ENCODE measurements at regions not wholly inside any gene's neighbourhood (a gene's known extent, or its start where the extent isn't known, plus 50 kb on each side); places are given as distances from the start of the nearest gene placed in this dataset.

DNA sequence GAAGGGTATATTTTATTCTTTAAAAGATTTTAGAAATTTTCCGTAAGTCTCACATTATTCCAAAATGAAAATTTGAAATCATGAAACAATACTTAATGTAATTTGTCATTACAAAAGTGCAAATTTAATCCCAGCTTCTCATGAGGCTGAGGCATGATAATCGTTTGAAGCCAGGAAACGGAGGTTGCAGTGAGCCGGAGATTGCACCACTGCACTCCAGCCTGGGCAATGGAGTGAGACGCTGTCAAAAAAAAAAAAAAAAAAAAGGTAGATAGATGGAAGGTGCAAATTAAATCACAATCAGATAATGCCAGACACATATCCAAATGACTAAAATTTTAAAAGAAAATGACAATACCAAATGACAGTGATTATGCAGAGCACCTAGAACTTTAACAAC lies 644.2 kb downstream of the FAM181B start:
- Histone ChIP-seq H2AFZ (ENCODE audit: low read length) (no peak overlapping the region), H3K4me3 (ENCODE audit: low read depth, low read length, poor library complexity, severe bottlenecking) (no peak overlapping the region), H3K79me2 (ENCODE audit: insufficient read depth, low read depth, low read length) (no peaks in the 10 kb centered on the region), H4K20me1 (ENCODE audit: insufficient read depth, low read length) (no peaks in the 10 kb centered on the region), H3K9me3 (ENCODE audit: low read length) (no peaks in the 10 kb centered on the region), H3K4me1 (ENCODE audit: insufficient read depth, low read length, poor library complexity, severe bottlenecking) (no peaks in the 10 kb centered on the region), H3K27ac (ENCODE audit: low read depth, low read length, poor library complexity, severe bottlenecking) (no peak overlapping the region), H3K4me2 (ENCODE audit: low read length) (no peak overlapping the region), H3K36me3 (ENCODE audit: insufficient read depth, low read length) (no peaks in the 10 kb centered on the region), H3K9me2 (ENCODE audit: insufficient read depth, low read length) (no peaks in the 10 kb centered on the region)
- BruUV-seq (replicated peaks) = no TSS peak
- intact Hi-C loops (cut with micrococcal nuclease; ENCODE audit: unreplicated experiment) = no loop called here
- no peak for DNase-seq (ENCODE audit: low spot score)
- TF ChIP-seq EZH2phosphoT487 (IDR thresholded peaks at IDR 0.05; ENCODE audit: borderline replicate concordance, low read depth, low read length) = no peak
- TF ChIP-seq, protein P1, sequence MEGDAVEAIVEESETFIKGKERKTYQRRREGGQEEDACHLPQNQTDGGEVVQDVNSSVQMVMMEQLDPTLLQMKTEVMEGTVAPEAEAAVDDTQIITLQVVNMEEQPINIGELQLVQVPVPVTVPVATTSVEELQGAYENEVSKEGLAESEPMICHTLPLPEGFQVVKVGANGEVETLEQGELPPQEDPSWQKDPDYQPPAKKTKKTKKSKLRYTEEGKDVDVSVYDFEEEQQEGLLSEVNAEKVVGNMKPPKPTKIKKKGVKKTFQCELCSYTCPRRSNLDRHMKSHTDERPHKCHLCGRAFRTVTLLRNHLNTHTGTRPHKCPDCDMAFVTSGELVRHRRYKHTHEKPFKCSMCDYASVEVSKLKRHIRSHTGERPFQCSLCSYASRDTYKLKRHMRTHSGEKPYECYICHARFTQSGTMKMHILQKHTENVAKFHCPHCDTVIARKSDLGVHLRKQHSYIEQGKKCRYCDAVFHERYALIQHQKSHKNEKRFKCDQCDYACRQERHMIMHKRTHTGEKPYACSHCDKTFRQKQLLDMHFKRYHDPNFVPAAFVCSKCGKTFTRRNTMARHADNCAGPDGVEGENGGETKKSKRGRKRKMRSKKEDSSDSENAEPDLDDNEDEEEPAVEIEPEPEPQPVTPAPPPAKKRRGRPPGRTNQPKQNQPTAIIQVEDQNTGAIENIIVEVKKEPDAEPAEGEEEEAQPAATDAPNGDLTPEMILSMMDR (conservative IDR thresholded peaks at IDR 0.05; ENCODE audit: low read length) = no peak
- ChIA-PET CTCF (ENCODE audit: unreplicated experiment) (interaction anchor here (0.6 kb wide), 1 partner anchor 1789 kb away, joined by 3 read pairs; no protein-coding TSS in a partner anchor), POLR2A (no interaction called here)

DNA sequence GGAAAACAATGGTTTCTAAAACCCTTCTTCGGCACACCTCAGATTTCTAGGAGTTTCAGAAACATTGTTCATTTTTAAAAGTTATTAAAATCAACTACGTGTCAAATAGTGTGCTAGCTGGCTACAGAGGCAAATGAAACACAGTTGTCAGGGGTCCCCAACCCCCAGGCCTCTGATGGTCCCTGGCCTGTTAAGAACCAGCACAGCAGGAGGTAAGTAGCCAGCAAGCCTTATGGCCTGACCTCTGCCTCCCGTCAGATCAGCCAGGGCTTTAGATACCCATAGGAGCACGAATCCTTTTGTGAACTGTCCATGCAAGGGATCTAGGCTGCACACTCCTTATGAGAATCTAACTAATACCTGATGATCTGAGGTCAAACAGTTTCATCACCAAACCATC lies 648.2 kb downstream of the FAM181B start:
- TF ChIP-seq, protein P1 (conservative IDR thresholded peaks at IDR 0.05; ENCODE audit: low read length) = no peak
- no peak for TF ChIP-seq EZH2phosphoT487 (IDR thresholded peaks at IDR 0.05; ENCODE audit: borderline replicate concordance, low read depth, low read length)
- no peaks in the 10 kb centered on the region for H3K9me3 ChIP-seq (ENCODE audit: low read length)
- no peaks in the 10 kb centered on the region for H4K20me1 ChIP-seq (ENCODE audit: insufficient read depth, low read length)
- ChIA-PET POLR2A (no interaction called here), CTCF (ENCODE audit: unreplicated experiment) (no interaction called here)
- no peaks in the 10 kb centered on the region for H3K9me2 ChIP-seq (ENCODE audit: insufficient read depth, low read length)
- no peak for DNase-seq (ENCODE audit: low spot score)
- H2AFZ ChIP-seq (ENCODE audit: low read length) = no peak overlapping the region
- H3K4me1 ChIP-seq (ENCODE audit: insufficient read depth, low read length, poor library complexity, severe bottlenecking) = no peaks in the 10 kb centered on the region
- no peaks in the 10 kb centered on the region for H3K36me3 ChIP-seq (ENCODE audit: insufficient read depth, low read length)
- no peak overlapping the region for H3K27ac ChIP-seq (ENCODE audit: low read depth, low read length, poor library complexity, severe bottlenecking)
- H3K4me2 ChIP-seq (ENCODE audit: low read length) = no peak overlapping the region
- BruUV-seq (replicated peaks) = no TSS peak
- intact Hi-C loops (cut with micrococcal nuclease; ENCODE audit: unreplicated experiment) = no loop called here
- no peak overlapping the region for H3K4me3 ChIP-seq (ENCODE audit: low read depth, low read length, poor library complexity, severe bottlenecking)
- no peaks in the 10 kb centered on the region for H3K79me2 ChIP-seq (ENCODE audit: insufficient read depth, low read depth, low read length)

DNA sequence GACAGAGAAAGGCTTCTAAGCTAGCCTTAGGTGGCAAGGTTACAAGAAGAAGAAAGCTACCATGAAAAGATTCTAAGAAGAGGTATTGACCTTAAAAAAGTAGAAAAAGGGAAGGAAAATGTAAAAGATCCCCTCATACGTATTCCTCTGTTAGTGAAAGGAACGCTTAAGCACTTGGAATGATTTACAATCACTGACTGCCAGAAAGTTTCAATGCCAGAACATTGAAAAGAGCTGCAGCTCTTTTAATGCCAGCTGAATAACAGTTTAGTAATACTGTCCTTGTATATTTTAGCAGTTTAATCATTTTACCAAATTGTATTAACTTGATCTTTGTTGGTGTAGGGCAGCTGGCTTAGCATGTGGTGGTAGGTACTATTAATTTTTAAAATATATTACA lies 650.7 kb downstream of the FAM181B start:
- no peaks in the 10 kb centered on the region for H3K9me2 ChIP-seq (ENCODE audit: insufficient read depth, low read length)
- intact Hi-C loops (cut with micrococcal nuclease; ENCODE audit: unreplicated experiment) = no loop called here
- H4K20me1 ChIP-seq (ENCODE audit: insufficient read depth, low read length) = no peaks in the 10 kb centered on the region
- H3K4me3 ChIP-seq (ENCODE audit: low read depth, low read length, poor library complexity, severe bottlenecking) = no peak overlapping the region
- no TSS peak for BruUV-seq (replicated peaks)
- no peaks in the 10 kb centered on the region for H3K9me3 ChIP-seq (ENCODE audit: low read length)
- ChIA-PET CTCF (ENCODE audit: unreplicated experiment) (no interaction called here), POLR2A (interaction anchor here (0.6 to 1.0 kb wide), 3 partner anchors 12 to 71 kb away, joined by 3 to 5 read pairs (median 3); no protein-coding TSS in a partner anchor)
- TF ChIP-seq, protein P1 (conservative IDR thresholded peaks at IDR 0.05; ENCODE audit: low read length) = no peak
- no peak for TF ChIP-seq EZH2phosphoT487 (IDR thresholded peaks at IDR 0.05; ENCODE audit: borderline replicate concordance, low read depth, low read length)
- no peaks in the 10 kb centered on the region for H3K79me2 ChIP-seq (ENCODE audit: insufficient read depth, low read depth, low read length)
- H3K4me1 ChIP-seq (ENCODE audit: insufficient read depth, low read length, poor library complexity, severe bottlenecking) = no peaks in the 10 kb centered on the region
- no peaks in the 10 kb centered on the region for H3K36me3 ChIP-seq (ENCODE audit: insufficient read depth, low read length)
- H2AFZ ChIP-seq (ENCODE audit: low read length) = no peak overlapping the region
- H3K4me2 ChIP-seq (ENCODE audit: low read length) = no peak overlapping the region
- DNase-seq (ENCODE audit: low spot score) = no peak
- no peak overlapping the region for H3K27ac ChIP-seq (ENCODE audit: low read depth, low read length, poor library complexity, severe bottlenecking)
